ENCODE measurements at regions not wholly inside any gene's neighbourhood (a gene's known extent, or its start where the extent isn't known, plus 50 kb on each side); places are given as distances from the start of the nearest gene placed in this dataset.

GRCh38 chr5:126280343-126280742, 142.9 kb upstream of the GRAMD2B start:
- CTCF ChIA-PET = no interaction called here
- POLR2A ChIA-PET = no interaction called here
- TF ChIP-seq TCF7L2 (IDR thresholded peaks at IDR 0.05; ENCODE audit: low read depth, low read length) (no peak), CTCF (IDR thresholded peaks at IDR 0.05) (no peak), SIN3A (IDR thresholded peaks at IDR 0.05; ENCODE audit: borderline replicate concordance, insufficient read depth, low read depth, low read length) (no peak), POLR2AphosphoS5 (IDR thresholded peaks at IDR 0.05; ENCODE audit: low read depth, low read length) (no peak), REST (IDR thresholded peaks at IDR 0.05; ENCODE audit: insufficient read depth in 1 of 2, low read depth in 2 of 2, low read length in 1 of 2) (no peak)
- in situ Hi-C loops (cut with HindIII; ENCODE audit: low pct_unique_long_range_greater_than_20kb, low sequenced_read_pairs) = no loop called here
- no peak overlapping the region for H3K4me3 ChIP-seq (ENCODE audit: low read depth in 2 of 2, low read length in 2 of 2)
- no peaks in the 10 kb centered on the region for H3K4me1 ChIP-seq (ENCODE audit: control insufficient read depth, insufficient read depth, low read length)
- no peaks in the 10 kb centered on the region for H3K27me3 ChIP-seq (ENCODE audit: control insufficient read depth, insufficient read depth, low read length)
- DNase-seq (ENCODE audit: low read depth, low spot score) (no peak), ATAC-seq (no peak)
- H3K36me3 ChIP-seq (ENCODE audit: control insufficient read depth, insufficient read depth, low read length) = no peaks in the 10 kb centered on the region
- no peak overlapping the region for H3K27ac ChIP-seq (ENCODE audit: low read length)
- H3K9me3 ChIP-seq (ENCODE audit: control insufficient read depth, insufficient read depth, low read depth, low read length) = no peaks in the 10 kb centered on the region
- intact Hi-C loops (cut with micrococcal nuclease; ENCODE audit: unreplicated experiment) = no loop called here
- BruUV-seq (replicated peaks) = no TSS peak

- H3K4me1 ChIP-seq (ENCODE audit: control insufficient read depth, insufficient read depth, low read length) = no peaks in the 10 kb centered on the region
- ChIA-PET POLR2A (no interaction called here), CTCF (no interaction called here)
- in situ Hi-C loops (cut with HindIII; ENCODE audit: low pct_unique_long_range_greater_than_20kb, low sequenced_read_pairs) (no loop called here), intact Hi-C loops (cut with micrococcal nuclease; ENCODE audit: unreplicated experiment) (no loop called here)
- H3K9me3 ChIP-seq (ENCODE audit: control insufficient read depth, insufficient read depth, low read depth, low read length) = no peaks in the 10 kb centered on the region
- TF ChIP-seq CTCF (IDR thresholded peaks at IDR 0.05) (no peak), SIN3A (IDR thresholded peaks at IDR 0.05; ENCODE audit: borderline replicate concordance, insufficient read depth, low read depth, low read length) (no peak), TCF7L2 (IDR thresholded peaks at IDR 0.05; ENCODE audit: low read depth, low read length) (no peak), REST (IDR thresholded peaks at IDR 0.05; ENCODE audit: insufficient read depth in 1 of 2, low read depth in 2 of 2, low read length in 1 of 2) (no peak), POLR2AphosphoS5 (IDR thresholded peaks at IDR 0.05; ENCODE audit: low read depth, low read length) (no peak)
- no TSS peak for BruUV-seq (replicated peaks)
- H3K27ac ChIP-seq (ENCODE audit: low read length) = no peak overlapping the region
- DNase-seq (ENCODE audit: low read depth, low spot score) = no peak
- ATAC-seq = no peak
- no peak overlapping the region for H3K4me3 ChIP-seq (ENCODE audit: low read depth in 2 of 2, low read length in 2 of 2)
- H3K27me3 ChIP-seq (ENCODE audit: control insufficient read depth, insufficient read depth, low read length) = no peaks in the 10 kb centered on the region
- no peaks in the 10 kb centered on the region for H3K36me3 ChIP-seq (ENCODE audit: control insufficient read depth, insufficient read depth, low read length)
Measured at GRCh38 chr5:126280846-126281245, 142.4 kb upstream of the GRAMD2B start.
